Middle frontal gyrus (tissue), 1 donor: ENCODE measurements at regions not wholly inside any gene's neighbourhood (a gene's known extent, or its start where the extent isn't known, plus 50 kb on each side); places are given as distances from the start of the nearest gene placed in this dataset.

Experiments used
- DNase-seq: peaks from one replicate; pipeline ENCODE4 v3.0.0-alpha.2; 2015; ENCODE audit warnings: low spot score; ENCODE audit errors: extremely low spot score

DNA sequence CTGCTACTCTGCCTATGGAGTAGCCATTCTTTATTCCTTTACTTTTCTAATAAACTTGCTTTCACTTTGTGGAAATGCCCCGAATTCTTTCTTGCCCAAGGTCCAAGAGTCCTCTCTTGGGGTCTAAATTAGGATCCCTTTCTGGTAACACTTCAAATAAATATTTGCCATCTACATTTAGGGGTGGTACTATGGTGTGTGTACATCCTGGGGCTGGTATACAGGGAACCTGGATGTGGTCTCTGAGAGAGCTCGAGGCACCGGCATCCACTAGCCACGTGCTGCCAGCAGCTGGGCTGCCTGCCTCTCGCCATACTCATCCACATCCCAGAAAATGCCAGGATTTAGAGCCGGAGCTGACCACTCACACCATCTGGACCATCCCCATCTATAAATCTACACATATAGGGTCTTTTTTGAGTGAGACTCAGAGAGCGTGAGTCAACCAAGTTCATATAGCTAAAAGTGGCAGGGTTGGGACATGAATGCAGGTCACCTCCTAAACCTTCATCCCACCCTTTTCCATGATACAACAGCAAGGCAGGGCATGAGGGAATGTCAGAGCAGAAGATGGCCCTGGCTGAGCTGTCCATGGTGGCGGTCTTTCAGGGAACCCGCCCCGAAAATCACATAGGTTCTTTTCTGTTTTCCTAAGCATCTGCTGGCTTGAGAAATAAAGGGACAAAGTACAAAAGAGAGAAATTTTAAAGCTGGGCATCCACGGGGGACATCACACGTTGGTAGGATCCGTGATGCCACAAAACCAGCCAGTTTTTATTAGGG is 76.6 kb upstream of the F3 start:
- no peak for DNase-seq

DNA sequence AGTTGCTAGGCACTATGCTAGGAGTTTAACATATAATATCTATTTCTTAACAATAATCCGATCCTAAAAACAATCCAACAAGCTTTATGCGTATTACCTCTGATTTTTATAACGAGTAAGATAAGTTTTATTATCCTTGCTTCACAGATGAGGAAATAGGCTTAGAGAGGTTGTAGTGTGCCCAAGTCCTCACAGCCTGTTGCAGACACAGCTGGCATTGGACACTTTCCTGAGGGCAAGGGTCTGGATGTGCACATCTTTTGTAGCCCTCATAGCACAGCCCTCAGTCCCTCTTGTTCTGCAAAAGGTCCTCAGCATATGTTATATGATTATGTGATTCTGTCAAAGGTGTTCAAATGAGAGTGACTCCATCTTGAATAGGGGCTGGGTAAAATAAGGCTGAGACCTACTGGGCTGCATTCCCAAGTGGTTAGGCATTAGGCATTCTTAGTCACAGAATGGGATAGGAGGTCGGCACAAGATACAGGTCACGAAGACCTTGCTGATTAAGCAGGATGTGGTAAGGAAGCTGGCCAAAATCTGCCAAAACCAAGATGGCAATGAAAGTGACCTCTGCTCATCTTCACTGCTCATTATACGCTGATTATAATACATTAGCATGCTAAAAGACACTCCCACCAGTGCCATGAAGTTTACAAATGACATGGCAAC is 75.7 kb upstream of the F3 start:
- no peak for DNase-seq

DNA sequence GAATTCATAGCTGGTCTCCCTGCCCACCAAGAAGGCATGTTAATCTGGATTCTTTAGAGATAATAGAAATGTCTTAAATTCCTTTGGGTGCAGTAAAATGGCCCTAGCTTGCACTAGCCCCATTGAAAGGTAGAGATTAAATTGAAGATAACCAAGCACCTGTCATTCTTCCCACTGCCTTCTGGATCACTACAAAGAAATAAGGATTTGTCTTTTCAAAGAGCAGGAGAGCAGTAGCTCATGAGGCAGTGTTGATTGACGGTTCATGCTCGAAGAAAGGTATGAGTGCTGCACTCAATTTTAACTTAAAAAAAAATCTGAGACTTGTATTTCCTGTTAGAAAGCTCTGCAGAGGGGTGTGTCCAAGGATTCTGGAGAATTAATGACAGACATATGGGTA is 74.9 kb upstream of the F3 start:
- DNase-seq = no peak

DNA sequence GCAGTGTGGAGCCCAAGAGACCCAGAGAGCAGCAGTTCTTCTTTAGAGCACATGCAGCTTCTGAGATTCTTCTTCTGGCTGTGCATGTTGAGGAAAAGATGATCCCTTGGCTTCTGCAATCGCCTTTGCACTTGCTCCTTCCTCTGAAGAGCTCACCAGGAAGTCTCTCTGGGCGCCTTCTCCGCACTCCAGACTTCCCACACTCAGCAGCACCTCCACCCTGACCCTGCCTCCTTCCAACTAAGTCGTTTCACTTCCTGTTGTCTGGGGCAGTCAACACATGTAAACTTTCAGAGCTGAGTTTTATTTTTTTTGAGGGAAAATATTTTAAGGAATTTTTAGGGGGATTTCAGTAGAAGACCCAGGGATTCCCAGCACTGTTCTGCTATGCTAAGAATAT is 73.4 kb upstream of the F3 start:
- no peak for DNase-seq

DNA sequence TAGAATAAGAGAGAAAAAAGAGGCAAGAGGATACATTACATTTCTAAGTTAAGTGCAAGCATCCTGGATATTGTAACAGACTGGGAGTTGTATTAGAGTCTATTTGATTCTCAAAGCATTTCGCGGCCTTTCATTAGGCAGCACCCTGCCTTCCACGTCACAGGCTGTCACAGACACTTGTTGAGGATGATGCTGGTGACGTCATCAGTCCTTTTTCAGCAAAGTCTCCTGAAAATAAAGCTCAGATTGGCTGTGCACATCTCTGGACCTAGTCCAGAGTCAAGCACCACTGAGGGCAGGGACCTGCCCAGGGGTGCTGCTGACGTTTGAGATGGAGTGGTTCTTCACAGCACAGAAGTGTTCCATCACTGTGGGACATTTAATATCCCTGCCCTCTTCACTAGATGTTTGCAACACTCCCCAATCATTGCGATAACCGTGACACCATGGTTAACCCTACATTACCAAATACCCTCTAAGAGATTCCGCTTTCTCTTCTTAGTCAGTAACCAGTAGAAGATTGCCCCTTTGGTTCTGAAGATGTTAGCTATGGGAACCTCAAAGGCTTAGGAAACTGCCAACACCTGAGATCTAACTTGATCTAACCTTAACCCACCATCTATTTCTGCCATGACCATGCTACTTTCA is 72.7 kb upstream of the F3 start:
- DNase-seq = no peak

DNA sequence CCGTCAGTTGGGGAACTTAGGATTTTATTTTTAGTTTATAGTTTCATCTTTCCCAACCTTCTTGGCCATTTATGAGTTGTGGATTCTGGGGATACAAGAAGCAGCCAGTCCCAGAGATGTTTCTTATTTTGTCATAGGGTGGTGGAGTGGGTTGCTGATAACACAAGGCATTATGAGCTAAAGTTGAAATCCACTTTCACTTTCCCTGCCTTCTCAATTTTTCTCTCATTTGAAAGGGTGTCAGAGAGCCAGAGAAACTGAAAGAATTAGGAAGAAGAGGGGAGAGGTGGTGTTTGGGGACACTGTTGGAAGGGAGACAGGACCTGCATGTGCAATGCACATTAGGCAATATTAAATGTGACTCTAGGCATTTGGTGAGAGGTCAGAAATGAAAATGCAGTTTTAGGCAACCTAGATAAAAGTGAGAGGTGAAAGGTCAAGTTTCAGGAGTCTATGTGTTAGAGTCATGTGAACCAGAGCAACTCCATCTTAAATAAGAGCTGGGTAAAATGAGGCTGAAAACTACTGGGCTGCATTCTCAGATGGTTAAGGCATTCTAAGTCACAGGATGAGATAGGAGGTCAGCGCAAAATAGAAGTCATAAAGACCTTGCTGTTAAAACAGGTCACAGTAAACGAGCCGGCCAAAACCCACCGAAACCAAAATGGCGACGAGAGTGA is 71.1 kb upstream of the F3 start:
- DNase-seq = no peak

DNA sequence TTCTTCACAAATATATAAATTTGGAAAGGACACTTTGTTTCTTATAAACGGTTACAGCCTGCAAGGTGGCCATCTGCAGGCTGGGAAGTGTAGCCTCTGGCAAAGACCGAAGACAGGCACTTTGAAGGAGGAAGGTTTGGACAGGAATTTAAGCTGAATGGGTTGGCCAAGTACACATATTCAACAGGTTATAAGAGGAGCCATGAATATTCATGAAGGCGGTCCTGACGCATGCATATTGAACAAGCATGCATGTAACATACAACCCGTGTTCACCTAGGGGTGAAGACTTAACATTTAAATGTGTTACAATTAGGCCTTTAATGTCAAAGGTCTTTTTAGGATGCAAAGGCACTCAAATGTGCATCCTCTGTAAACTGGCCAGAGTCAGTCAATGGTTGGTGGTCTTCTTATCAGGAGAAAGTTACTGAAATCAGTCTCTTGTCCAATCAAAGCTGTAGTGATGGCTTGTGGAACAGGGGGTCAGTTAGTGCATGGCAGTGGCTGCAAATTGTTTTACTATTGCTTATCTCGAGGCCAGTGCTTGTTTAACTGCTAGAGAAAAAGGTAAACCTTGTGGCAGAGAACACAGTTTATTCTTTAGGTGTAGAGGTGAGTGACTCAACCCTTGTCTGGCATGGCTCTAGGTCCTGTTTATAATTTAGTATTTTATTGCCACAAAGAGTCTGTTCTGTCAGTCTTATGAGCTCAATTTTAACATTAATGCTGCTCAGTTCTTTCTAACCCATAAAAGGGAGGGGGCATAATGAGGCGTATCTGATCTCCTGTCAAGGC is 70.3 kb upstream of the F3 start:
- DNase-seq = no peak

DNA sequence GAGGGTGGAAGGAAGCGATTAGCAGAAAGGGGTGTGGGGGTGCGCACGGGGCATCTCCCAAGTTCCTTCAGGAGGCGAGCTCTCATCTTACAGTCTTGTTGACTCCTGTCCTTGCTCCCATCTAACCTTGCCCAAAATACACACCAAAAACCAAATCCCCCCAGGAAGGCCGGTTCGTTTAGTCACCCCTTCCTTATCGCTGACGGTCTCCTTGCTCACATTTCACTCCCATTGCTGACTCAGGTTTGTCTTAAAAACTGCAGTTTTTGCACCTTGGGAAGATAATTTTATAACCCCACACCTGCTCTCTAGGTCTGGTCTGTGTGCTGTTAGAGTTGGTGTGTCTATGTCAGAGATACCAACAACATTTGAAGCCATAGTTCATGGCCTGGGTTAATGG is 68.1 kb upstream of the F3 start:
- DNase-seq = no peak

DNA sequence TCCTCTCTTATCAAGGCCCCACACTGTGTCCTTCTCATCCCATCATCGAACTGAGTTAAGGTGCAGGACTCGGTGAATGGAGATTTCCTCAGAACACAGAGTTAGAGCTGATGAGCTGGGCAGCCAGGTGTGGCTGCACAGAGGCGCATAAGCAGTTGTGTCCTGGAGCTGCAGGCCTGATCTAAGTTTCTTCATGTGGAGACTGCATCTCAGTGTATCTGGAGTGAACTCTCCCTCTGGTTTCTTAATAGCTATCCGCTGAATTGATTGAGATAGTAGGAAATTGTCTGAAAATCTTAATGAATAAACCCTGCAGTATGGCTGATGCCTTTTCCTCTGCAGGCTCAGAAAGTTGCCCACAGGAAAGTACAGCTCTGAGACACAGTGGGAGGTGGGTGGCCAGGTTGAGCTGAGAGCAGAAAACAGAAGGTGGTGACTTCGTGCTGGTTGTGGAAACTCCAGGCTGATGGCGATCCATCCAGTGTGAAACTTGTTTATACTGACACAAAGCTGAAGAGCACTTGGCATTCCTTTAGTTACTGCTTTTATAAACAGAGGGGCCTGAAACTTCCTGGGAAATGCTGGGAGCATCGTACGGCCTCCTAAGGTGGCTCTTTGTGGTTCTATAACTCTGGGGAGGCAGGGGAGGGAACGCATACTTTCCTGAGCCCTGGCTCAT is 67.4 kb upstream of the F3 start:
- no peak for DNase-seq

DNA sequence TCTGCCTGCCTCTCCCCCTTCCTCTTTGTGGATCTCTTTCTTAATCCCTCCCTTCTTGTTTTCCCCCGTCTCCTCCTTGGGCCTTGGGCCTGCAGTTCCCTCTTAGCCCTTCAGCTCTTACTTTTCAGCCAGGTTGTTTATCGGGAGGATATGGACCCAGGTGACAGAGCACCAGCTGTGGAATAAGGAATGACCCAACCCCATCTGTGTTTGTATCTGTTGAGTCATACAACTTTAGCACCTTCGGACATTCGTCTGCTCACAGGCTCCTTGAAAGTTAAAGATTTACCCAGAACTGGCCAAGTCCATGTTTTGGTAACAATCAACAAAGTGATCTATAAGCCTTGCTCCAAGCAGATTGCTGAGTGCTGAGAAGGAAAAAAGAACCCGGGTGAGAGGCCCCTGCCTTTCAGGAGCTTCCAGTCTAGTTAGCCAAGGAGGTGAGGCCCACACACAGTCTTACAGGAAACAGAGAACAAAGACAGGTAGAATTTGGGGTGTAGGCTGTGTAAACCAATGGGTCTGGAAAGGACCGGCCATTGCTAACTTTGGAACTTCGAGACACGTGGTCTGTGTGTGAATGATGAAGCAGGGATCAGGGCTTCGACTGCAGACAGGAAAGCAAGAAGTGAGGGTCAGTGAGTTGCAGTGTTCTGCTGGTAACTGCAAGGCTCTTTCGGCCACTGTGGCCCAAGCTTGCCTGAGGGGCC is 66.7 kb upstream of the F3 start:
- DNase-seq = no peak

DNA sequence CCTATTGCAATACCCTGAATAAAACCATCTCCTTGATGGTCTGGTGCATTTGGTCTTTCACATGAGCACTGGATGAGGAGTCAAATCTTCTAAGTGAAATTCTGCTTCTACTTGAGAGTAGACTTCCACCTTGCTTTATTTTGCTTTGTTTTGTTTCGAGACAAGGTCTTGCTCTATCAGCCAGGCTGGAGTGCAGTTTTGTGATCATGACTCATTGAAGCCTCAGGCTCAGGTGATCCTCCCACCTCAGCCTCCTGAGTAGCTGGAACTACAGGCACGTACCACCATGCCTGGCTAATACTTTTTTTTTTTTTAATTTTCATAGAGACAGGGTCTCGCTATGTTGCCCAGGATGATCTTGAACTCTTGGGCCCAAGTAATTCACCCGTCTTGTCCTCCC is 65.8 kb upstream of the F3 start:
- no peak for DNase-seq

DNA sequence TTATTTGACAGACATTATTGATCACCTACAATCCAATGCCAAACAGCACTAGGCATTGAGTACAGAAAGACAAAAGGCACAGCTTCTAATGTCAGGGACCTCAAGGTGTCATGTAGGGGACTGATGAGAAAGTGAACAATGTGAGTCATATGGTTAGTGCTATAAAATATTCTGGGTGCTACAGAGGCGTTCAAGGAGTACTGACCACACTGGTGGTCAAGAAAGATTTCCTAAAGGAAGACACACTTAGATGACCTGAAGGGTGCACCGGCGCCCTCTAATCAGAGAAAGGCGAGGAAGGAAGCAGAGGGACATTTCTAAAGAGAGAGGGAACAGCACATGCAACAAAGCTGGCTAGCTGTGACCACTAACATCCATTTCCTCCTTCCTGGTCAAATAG is 64.9 kb upstream of the F3 start:
- no peak for DNase-seq

DNA sequence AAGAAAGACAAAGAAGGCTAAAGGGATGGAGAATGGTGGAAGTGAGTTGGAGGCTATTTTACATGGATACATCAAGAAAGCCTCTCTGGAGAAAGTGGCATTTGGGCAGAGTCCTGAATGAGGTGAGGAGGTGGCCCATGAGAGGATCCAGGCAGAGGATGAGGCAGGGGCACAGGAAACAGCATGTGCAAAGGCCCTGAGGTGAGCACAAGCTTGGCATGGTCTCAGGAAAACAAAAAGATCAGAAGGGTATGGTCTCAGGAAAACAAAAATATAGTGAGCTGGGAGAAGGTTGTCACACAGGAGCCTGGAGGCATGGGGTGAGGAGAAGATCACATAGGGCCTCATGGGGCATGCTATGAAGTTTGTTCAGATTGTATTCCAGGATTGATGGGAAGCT is 62.1 kb upstream of the F3 start:
- no peak for DNase-seq

DNA sequence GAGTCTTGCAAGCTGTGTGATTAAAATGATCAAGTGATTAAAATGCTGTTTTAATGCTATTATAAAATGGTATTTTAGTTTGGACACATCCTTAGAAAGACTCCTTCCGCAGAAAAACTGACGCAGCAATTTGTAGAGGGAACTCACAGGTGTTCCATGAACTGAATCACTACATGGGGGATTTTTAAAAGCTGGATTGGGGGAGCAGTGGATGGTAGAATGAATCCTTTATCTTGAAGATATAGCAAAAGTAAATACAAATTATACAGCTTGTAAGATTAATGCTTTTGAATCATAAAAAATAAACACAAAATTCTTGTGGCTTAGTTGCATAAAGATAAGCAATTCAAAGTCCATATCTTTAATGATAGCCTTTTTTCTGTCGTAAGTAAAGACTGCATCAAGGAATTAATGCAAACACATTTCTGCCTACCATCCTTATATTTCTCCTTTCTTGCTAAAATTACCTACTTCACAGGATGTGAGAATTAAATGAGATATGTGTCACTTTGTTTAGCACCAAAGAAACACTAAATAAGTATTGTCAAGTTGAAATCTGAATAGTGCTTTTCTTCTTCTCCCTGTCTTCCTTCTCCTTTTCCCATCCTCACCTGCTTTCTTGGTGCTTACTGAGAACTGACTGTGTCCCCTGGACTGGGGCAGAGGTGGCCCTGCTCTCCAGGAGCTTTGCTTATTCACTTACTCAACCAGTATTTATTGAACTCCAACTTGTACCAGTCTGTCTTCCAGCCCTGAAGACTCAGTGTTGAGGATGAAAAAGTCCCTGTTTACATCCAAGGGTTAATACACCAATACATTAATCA is 61.5 kb upstream of the F3 start:
- no peak for DNase-seq

DNA sequence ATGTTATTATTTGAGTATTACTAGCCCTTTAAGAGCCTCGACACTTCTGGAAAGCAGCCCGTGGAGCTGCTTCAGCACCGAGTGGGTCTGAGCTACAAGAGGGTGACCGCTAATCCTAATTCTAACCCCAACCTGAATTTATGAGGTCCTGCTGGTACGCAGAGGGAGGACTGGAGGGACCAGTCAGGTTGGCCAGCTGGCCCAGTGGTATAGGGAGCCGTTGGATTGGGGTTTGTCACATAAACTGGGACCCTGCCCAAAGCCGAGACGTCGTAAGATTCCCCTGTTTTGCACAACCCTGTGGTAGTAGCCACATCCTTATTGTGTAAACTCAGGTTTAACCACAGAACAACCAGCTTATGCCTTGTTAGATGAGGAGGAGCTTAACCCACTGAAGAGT is 60.8 kb upstream of the F3 start:
- no peak for DNase-seq

DNA sequence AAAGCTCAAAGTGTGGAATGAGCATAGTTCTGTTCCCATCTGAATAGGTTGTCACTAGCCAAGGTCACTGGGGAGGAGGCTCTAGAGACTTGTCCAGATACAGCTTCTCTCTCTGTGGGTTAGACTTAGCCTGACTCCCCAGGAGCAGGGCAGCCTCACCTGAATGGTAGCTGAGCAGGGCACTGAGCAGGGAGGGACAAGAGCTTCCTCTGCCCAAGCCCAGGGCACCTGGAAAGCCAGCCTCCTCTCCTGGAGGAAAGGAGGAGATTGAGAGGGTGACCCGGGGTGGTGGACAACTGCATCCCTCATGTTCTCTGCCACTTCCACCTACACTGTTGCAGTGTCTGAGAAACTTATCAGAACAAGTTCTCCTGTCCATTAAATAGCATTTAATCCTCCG is 59.0 kb upstream of the F3 start:
- no peak for DNase-seq

DNA sequence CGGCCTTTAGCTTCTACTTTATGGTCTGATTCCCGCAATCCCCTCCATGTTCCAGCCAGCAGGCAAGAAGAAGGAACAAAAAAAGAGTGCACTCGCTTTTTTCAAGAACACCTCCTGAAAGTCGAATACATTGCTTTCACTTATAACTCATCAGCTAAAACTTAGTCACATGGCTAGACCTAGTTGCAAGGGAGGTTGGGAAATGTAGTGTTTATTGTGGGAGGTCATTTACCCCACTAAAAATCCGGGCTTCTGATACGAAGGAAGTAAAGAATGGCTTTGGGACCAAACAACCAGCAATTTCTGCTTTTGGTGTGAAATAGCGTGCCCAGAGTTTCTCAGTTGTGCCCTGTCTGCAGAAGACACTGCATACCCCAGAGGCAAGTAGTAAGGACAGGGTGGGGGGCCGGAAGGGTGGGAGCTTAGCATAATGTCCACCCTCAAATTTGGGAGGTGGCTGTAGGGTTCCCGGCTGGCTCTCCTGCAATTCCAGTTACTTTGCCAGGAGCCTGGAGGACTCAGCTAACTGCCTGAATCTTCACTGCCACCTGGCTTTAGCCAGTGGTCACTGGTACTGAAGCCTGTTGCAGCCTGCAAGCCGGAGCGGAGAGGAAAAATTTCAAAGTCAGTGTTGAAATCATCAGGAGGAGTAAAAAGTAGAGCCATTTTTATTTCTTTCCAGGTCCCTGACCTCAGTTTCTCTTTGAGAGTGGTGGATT is 57.7 kb upstream of the F3 start:
- no peak for DNase-seq

DNA sequence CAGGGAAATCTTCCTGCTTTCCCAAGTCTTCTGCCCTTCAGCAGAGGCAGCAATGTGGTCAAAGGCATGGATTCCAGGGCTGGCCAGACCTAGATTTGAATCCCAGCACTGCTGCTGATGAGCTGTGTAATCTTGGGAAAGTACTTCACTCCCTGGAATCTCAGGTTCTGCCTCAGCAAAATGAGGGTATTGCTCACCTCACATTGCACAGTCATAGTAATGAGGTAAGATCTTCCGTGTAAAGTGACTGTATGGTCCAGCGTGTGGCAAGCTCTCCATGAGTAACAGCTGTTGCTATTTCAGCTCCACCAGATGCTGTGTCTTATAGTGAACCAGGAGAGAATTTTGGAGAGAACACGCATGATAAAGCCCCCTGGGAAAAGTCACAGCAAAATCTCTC is 56.1 kb upstream of the F3 start:
- DNase-seq = no peak

DNA sequence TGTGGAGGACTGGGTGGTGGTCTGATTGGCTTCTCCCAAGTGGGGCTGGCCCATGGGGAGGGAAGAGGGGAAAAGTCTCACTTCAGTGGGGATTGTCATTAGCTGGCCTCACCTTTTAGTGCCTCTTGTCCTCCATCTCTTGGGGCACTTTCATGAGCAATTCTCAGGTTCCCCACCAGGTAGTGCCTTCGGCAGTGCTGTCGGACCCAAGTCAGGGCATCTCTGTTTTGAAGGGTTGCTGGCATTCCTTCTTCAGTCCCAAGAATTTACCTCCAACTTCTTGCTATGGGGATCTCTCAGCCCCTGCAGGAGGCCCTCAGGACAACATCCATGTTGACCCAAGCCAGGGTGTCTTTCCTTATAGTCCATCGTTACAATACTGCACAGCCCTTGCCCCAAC is 54.7 kb upstream of the F3 start:
- no peak for DNase-seq
